ENCODE measurements at regions not wholly inside any gene's neighbourhood (a gene's known extent, or its start where the extent isn't known, plus 50 kb on each side); places are given as distances from the start of the nearest gene placed in this dataset.

GRCh38 chr12:85462888-85463287 is 182.9 kb downstream of the ALX1 start:
- FAIRE-seq, result no peak
- intact Hi-C loops (cut with micrococcal nuclease), result no loop called here
- POLR2A ChIA-PET, result no interaction called here

DNA sequence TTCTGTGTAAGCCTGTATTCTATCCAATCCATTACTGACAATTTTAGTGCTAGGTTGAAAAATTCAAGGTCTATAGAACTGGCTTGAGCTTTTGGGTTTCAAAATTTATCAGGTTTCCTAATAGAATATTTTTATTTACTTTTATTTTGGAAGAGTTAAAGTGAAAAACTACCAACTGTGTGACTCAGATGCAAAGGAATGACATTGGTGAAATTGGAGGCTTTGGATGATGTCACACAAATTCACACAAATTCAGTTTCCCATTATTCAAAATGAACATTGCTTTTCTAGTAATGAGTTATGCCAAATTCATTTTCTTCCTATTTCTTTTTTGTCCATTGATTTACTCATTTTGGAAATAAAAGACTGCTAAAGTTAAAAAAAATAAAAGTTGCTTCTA is 186.9 kb downstream of the ALX1 start:
- intact Hi-C loops (cut with micrococcal nuclease), result loop anchor here (5.0 kb wide), 1 partner anchor 1445 kb away; no protein-coding TSS in a partner anchor
- TF ChIP-seq EZH2 (IDR thresholded peaks at IDR 0.05; ENCODE audit: borderline replicate concordance, low read depth, low read length, severe bottlenecking), result no peak
- TF ChIP-seq CTCF (IDR thresholded peaks at IDR 0.05; ENCODE audit: extremely low read depth in 1 of 2, insufficient read depth in 1 of 2, low read depth in 1 of 2, low read length in 2 of 2), result no peak
- TF ChIP-seq POLR2A (IDR thresholded peaks at IDR 0.05; ENCODE audit: low read depth, low read length), result no peak
- TF ChIP-seq FOS (IDR thresholded peaks at IDR 0.05; ENCODE audit: borderline replicate concordance, insufficient read depth, low read length), result no peak
- TF ChIP-seq, protein P1, sequence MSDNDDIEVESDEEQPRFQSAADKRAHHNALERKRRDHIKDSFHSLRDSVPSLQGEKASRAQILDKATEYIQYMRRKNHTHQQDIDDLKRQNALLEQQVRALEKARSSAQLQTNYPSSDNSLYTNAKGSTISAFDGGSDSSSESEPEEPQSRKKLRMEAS (IDR thresholded peaks at IDR 0.05; ENCODE audit: insufficient read depth, insufficient read length), result no peak
- no peak for TF ChIP-seq JUN (IDR thresholded peaks at IDR 0.05; ENCODE audit: borderline replicate concordance, insufficient read depth, insufficient read length, low read depth)
- no peak for TF ChIP-seq POLR2AphosphoS5 (IDR thresholded peaks at IDR 0.05; ENCODE audit: insufficient read depth, low read depth, low read length)
- no peak for TF ChIP-seq MYC (IDR thresholded peaks at IDR 0.05; ENCODE audit: low read depth, low read length)
- no peak for TF ChIP-seq GATA2 (IDR thresholded peaks at IDR 0.05; ENCODE audit: insufficient read depth, insufficient read length, low read depth, low read length)
- Histone ChIP-seq H3K9me3 (replicated peaks; ENCODE audit: control insufficient read depth, insufficient read depth, low read length) (no peaks in the 10 kb centered on the region), H2AFZ (ENCODE audit: low read depth, low read length) (no peak overlapping the region), H3K4me1 (ENCODE audit: control insufficient read depth, extremely low read depth, insufficient read depth, low read length) (no peaks in the 10 kb centered on the region), H4K20me1 (replicated peaks; ENCODE audit: control insufficient read depth, extremely low read depth, insufficient read depth, low read length) (no peaks in the 10 kb centered on the region), H3K27me3 (ENCODE audit: control insufficient read depth in 2 of 2, insufficient read depth in 2 of 2, low read length in 2 of 2) (peaks cover 0 to 2% of the 10 kb centered on the region in 2 experiments), H3K9ac (replicated peaks; ENCODE audit: extremely low read depth, insufficient read depth, low read length) (no peak overlapping the region), H3K79me2 (ENCODE audit: control insufficient read depth, insufficient read depth, low read length) (no peaks in the 10 kb centered on the region), H3K4me2 (ENCODE audit: insufficient read depth, low read length) (no peak overlapping the region), H3K36me3 (ENCODE audit: control insufficient read depth in 2 of 2, extremely low read depth in 1 of 2, insufficient read depth in 2 of 2, low read length in 2 of 2) (no peaks in the 10 kb centered on the region), H3K4me3 (replicated peaks in 1 of 3; ENCODE audit: insufficient read depth in 1 of 3, low read depth in 1 of 3, low read length in 3 of 3) (no peak overlapping the region), H3K9me1 (replicated peaks; ENCODE audit: control insufficient read depth, extremely low read depth, insufficient read depth, low read length) (no peaks in the 10 kb centered on the region), H3K27ac (ENCODE audit: insufficient read depth, low read depth, low read length) (no peak overlapping the region)
- FAIRE-seq, result no peak
- CTCF ChIA-PET, result interaction anchor here (0.9 to 5.1 kb wide), 6 partner anchors 109 to 485 kb away, joined by 3 to 172 read pairs (median 35); partner anchors contain the start of gene NTS
- BruUV-seq (replicated peaks), result no TSS peak
- POLR2A ChIA-PET, result no interaction called here
- no peak for DNase-seq (ENCODE audit: low read depth, low spot score)
- dilution Hi-C loops (cut with MboI; ENCODE audit: extremely low pct_ligation_motif_present, low sequenced_read_pairs), result no loop called here

More at GRCh38 chr12:85462888-85463287, 182.9 kb downstream of the ALX1 start:
- BruUV-seq (replicated peaks), result no TSS peak
- Histone ChIP-seq H3K9me1 (replicated peaks; ENCODE audit: control insufficient read depth, extremely low read depth, insufficient read depth, low read length) (no peaks in the 10 kb centered on the region), H3K36me3 (ENCODE audit: control insufficient read depth in 2 of 2, extremely low read depth in 1 of 2, insufficient read depth in 2 of 2, low read length in 2 of 2) (no peaks in the 10 kb centered on the region), H3K9me3 (replicated peaks; ENCODE audit: control insufficient read depth, insufficient read depth, low read length) (no peaks in the 10 kb centered on the region), H3K79me2 (ENCODE audit: control insufficient read depth, insufficient read depth, low read length) (no peaks in the 10 kb centered on the region), H3K27me3 (ENCODE audit: control insufficient read depth in 2 of 2, insufficient read depth in 2 of 2, low read length in 2 of 2) (peaks cover 0 to 2% of the 10 kb centered on the region in 2 experiments), H3K27ac (ENCODE audit: insufficient read depth, low read depth, low read length) (no peak overlapping the region), H2AFZ (ENCODE audit: low read depth, low read length) (no peak overlapping the region), H4K20me1 (replicated peaks; ENCODE audit: control insufficient read depth, extremely low read depth, insufficient read depth, low read length) (no peaks in the 10 kb centered on the region), H3K4me2 (ENCODE audit: insufficient read depth, low read length) (no peak overlapping the region), H3K4me1 (ENCODE audit: control insufficient read depth, extremely low read depth, insufficient read depth, low read length) (no peaks in the 10 kb centered on the region), H3K9ac (replicated peaks; ENCODE audit: extremely low read depth, insufficient read depth, low read length) (no peak overlapping the region), H3K4me3 (replicated peaks in 1 of 3; ENCODE audit: insufficient read depth in 1 of 3, low read depth in 1 of 3, low read length in 3 of 3) (no peak overlapping the region)
- CTCF ChIA-PET, result no interaction called here
- no peak for DNase-seq (ENCODE audit: low read depth, low spot score)
- dilution Hi-C loops (cut with MboI; ENCODE audit: extremely low pct_ligation_motif_present, low sequenced_read_pairs), result no loop called here
- TF ChIP-seq JUN (IDR thresholded peaks at IDR 0.05; ENCODE audit: borderline replicate concordance, insufficient read depth, insufficient read length, low read depth) (no peak), GATA2 (IDR thresholded peaks at IDR 0.05; ENCODE audit: insufficient read depth, insufficient read length, low read depth, low read length) (no peak), EZH2 (IDR thresholded peaks at IDR 0.05; ENCODE audit: borderline replicate concordance, low read depth, low read length, severe bottlenecking) (no peak), CTCF (IDR thresholded peaks at IDR 0.05; ENCODE audit: extremely low read depth in 1 of 2, insufficient read depth in 1 of 2, low read depth in 1 of 2, low read length in 2 of 2) (no peak)
